Heart left ventricle (tissue), 13 donors: ENCODE measurements at regions not wholly inside any gene's neighbourhood (a gene's known extent, or its start where the extent isn't known, plus 50 kb on each side); places are given as distances from the start of the nearest gene placed in this dataset.

Experiments
- POLR2A ChIP-seq, 2 donors: fragments of 450-650 bp; IDR thresholded peaks; one replicate each; pipeline ENCODE4 v1.6.1; 2017; ENCODE audit warnings: antibody characterized with exemption in 2 of 2, mild to moderate bottlenecking in 2 of 2, moderate library complexity in 2 of 2
- TF ChIP-seq, protein P1 (sequence below), 12 donors: fragments of 200-600 bp; sonication (generic) in 4 of 12; IDR thresholded peaks; one replicate each; pipeline versions ENCODE4 v1.5.0 to v1.8.0; 2018 to 2022; ENCODE audit warnings: antibody characterized with exemption in 12 of 12, mild to moderate bottlenecking in 5 of 12
- donor health status: ischemic (EF 13 %, LVEDD 7.1; RV severe dilation, severe dysfunction).
- donor health status: DM: no; HTN: yes; CAD: no.
- donor health status: DM: no; HTN: no; CAD: no.
- donor health status: ischemic (EF 25% LVEDD 6.9; RV normal size, moderate dysfunction).
- donor health status: ischemic (EF 25% LVEDD 5.7; RV mildly dilated, moderate dysfunction).
- donor health status: ischemic (EF 35%, LVEDD 5.7; RV mildly dilated, moderate dysfunction).
- donor health status: nonischemic (EF 11% LVEDD 7.7; RV severe dilation, severe dysfunction).
- donor health status: DM: yes; HTN: yes; CAD: no.
- donor health status: PGD.
- donor health status: ischemic (EF 29% LVEDD 5.4; RV normal size, mild dysfunction).
- donor health status: nonischemic (EF 23%, LVEDD 6.1; RV moderate dilation, normal function).

DNA sequence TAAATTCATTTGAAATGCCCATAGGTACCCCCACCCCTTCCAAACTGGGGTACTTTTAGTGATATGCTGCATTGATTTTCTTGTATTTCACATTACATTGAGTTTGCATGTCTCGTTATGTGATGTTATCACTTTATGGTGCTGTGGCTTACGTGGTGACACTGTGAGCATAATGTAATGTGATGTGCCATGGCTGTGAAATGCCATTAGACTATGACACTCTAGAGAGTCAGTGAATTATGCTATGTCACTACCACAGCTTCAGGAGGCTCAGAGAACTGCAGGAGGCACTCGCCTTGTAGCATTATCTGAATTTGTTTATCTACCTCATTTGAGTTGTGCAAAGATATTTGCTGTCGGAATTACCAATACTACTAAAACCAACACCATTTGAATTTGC is 590.1 kb upstream of the SLC10A2 start:
- TF ChIP-seq, protein P1, sequence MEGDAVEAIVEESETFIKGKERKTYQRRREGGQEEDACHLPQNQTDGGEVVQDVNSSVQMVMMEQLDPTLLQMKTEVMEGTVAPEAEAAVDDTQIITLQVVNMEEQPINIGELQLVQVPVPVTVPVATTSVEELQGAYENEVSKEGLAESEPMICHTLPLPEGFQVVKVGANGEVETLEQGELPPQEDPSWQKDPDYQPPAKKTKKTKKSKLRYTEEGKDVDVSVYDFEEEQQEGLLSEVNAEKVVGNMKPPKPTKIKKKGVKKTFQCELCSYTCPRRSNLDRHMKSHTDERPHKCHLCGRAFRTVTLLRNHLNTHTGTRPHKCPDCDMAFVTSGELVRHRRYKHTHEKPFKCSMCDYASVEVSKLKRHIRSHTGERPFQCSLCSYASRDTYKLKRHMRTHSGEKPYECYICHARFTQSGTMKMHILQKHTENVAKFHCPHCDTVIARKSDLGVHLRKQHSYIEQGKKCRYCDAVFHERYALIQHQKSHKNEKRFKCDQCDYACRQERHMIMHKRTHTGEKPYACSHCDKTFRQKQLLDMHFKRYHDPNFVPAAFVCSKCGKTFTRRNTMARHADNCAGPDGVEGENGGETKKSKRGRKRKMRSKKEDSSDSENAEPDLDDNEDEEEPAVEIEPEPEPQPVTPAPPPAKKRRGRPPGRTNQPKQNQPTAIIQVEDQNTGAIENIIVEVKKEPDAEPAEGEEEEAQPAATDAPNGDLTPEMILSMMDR (IDR thresholded peaks at IDR 0.05) = no peak
- TF ChIP-seq POLR2A (IDR thresholded peaks at IDR 0.05) = no peak
